SK-N-SH treated with all-trans-retinoic acid at 6 μM for 48 hours (cell line): ENCODE measurements at regions not wholly inside any gene's neighbourhood (a gene's known extent, or its start where the extent isn't known, plus 50 kb on each side); places are given as distances from the start of the nearest gene placed in this dataset.

Experiments used
- ATAC-seq: fragments of 200-7000 bp; cut with Tn5 transposase; 3 replicates; pipeline ENCODE4 v1.9.1; 2020; ENCODE audit warnings: mild to moderate bottlenecking, moderate library complexity
- ARNTL ChIP-seq: fragments of 450-650 bp; formaldehyde crosslinking; IDR thresholded peaks from 2 replicates; pipeline ENCODE4 v1.5.0; 2020; ENCODE audit warnings: low read depth, mild to moderate bottlenecking, moderate library complexity, borderline replicate concordance
- BACH2 ChIP-seq: fragments of 250-450 bp; sonication (Bioruptor Pico); IDR thresholded peaks from 2 replicates; pipeline ENCODE4 v1.9.0; 2021; ENCODE audit warnings: mild to moderate bottlenecking, borderline replicate concordance
- ESRRG ChIP-seq: fragments of 250-450 bp; sonication (Bioruptor Pico); IDR thresholded peaks from 2 replicates; pipeline ENCODE4 v1.6.1; 2021; ENCODE audit warnings: mild to moderate bottlenecking
- GLIS3 ChIP-seq: fragments of 250-450 bp; sonication (Bioruptor Pico); IDR thresholded peaks from 2 replicates; pipeline ENCODE4 v1.5.0; 2020; ENCODE audit warnings: mild to moderate bottlenecking, moderate library complexity
- ISL1 ChIP-seq: fragments of 250-450 bp; sonication (Bioruptor Pico); IDR thresholded peaks from 2 replicates; pipeline ENCODE4 v2.1.2; 2022; ENCODE audit warnings: mild to moderate bottlenecking, moderate library complexity
- OSR1 ChIP-seq: fragments of 250-450 bp; sonication (Bioruptor Pico); IDR thresholded peaks from 2 replicates; pipeline ENCODE4 v1.8.0; 2022; ENCODE audit warnings: moderate library complexity, mild to moderate bottlenecking, inconsistent platforms
- PPARA ChIP-seq: fragments of 250-450 bp; sonication (Bioruptor Pico); IDR thresholded peaks from 2 replicates; pipeline ENCODE4 v1.5.0; 2020; ENCODE audit warnings: mild to moderate bottlenecking, borderline replicate concordance
- SNAI2 ChIP-seq: fragments of 250-450 bp; sonication (Bioruptor Pico); IDR thresholded peaks from 2 replicates; pipeline ENCODE4 v1.5.0; 2020; ENCODE audit warnings: mild to moderate bottlenecking, moderate library complexity
- TCF4 ChIP-seq: fragments of 250-450 bp; sonication (Bioruptor Pico); IDR thresholded peaks from 2 replicates; pipeline ENCODE4 v1.8.0; 2021; ENCODE audit warnings: mild to moderate bottlenecking, moderate library complexity, borderline replicate concordance
- ZFP30 ChIP-seq: fragments of 450-650 bp; formaldehyde crosslinking; IDR thresholded peaks from 2 replicates; pipeline ENCODE4 v1.5.0; 2022; ENCODE audit warnings: mild to moderate bottlenecking, moderate library complexity
- ZNF70 ChIP-seq: fragments of 450-650 bp; formaldehyde crosslinking; IDR thresholded peaks from 2 replicates; pipeline ENCODE4 v1.5.0; 2020; ENCODE audit warnings: mild to moderate bottlenecking, moderate library complexity
- TF ChIP-seq, protein P1 (sequence below): fragments of 250-450 bp; sonication (Bioruptor Pico); IDR thresholded peaks from 2 replicates; pipeline ENCODE4 v1.5.1; 2020; ENCODE audit warnings: low read depth, mild to moderate bottlenecking, moderate library complexity
- TF ChIP-seq, protein P2 (sequence below): fragments of 250-450 bp; sonication (Bioruptor Pico); IDR thresholded peaks from 2 replicates; pipeline ENCODE4 v1.5.0; 2020; ENCODE audit warnings: mild to moderate bottlenecking, moderate library complexity
- TF ChIP-seq, protein P3 (sequence below): fragments of 250-450 bp; sonication (Bioruptor Pico); IDR thresholded peaks from 2 replicates; pipeline ENCODE4 v1.8.0; 2020; ENCODE audit warnings: mild to moderate bottlenecking, moderate library complexity, borderline replicate concordance
- TF ChIP-seq, protein P4 (sequence below): fragments of 250-450 bp; sonication (Bioruptor Pico); IDR thresholded peaks from 2 replicates; pipeline ENCODE4 v1.8.0; 2021; ENCODE audit warnings: low read depth, mild to moderate bottlenecking, moderate library complexity, borderline replicate concordance
- TF ChIP-seq, protein P5 (sequence below): fragments of 250-450 bp; sonication (Bioruptor Pico); IDR thresholded peaks from 2 replicates; pipeline ENCODE4 v1.5.1; 2021; ENCODE audit warnings: mild to moderate bottlenecking, moderate library complexity

DNA sequence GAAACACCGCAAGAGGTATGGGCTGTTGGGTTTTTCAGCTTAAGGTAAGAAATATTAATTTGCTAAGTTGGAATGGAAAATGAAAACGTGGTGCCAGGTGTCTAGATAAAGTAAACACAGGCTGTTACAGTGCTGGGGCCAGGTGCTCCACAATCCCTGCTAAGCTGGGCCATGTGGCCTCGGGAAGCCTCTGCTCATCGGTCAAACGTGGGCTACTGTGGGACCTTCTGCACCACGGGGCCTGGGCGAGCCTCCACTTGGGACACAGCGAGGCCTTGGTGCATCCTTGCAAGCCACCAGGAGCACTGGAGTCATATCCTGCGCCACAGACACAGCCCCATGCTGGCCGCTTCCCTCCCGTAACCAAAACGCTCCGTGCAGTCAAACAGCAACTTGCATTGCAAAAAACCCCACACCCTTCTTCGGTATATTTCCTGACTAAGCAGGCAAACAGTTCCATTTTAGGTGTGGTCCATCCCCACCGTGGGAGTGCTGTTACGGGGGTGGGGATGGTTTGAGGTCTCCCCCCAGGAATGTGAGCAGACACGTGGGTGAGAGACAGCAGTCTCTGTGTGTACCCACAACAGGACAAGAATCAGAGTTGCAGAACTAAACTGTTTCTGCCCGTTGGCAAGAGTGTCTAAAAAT lies 96.3 kb upstream of the SOX1 start:
- ATAC-seq = no peak

DNA sequence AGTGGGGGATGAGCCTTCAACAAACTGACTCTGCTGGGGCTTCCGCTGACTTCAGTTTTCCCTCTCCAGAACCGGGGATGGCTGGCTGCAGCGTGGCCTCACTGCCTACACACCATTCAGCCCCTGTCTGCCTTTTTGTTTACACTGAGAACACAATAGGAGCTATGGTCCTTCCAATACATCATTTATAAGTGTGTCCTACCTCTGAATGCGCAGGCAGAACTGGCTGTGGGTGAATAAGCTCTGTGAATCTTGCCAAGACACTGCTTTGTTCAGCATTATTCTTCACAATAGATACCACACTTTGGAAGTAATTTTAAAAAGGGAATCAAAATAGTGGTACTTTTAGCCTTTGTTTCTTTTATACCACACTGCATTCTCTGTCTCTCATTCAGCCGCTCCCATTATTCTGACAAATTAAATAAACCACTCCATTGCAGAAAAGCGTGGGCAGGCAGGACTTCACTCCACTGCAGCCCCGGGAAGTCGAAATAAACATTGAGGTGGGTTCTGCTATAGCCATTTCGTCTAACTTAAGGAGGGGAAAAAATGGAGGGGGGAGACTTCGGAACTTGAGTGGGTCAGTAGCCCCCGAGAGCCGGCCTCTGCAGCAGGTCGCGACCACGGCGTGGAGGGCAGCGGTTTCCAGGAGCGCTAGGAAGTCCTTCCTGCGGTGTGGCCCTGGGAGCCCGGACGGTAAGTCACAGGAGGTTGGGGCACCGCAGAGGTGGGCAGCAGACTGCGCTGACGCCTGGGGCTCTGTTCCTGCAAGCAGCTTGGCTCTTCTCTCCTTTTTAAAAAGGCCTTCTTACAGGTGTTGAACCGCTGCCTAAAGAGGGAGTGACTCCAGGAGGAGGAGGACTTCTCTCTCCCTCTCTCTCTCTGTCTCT lies 94.8 kb upstream of the SOX1 start:
- TF ChIP-seq SNAI2 (no peak), ARNTL (CRISPR knock-in tag) (no peak), TCF4 (CRISPR knock-in tag) (no peak), ZNF70 (no peak), BACH2 (CRISPR knock-in tag) (no peak), GLIS3 (CRISPR knock-in tag) (no peak), ESRRG (no peak), PPARA (no peak)
- TF ChIP-seq, protein P1, sequence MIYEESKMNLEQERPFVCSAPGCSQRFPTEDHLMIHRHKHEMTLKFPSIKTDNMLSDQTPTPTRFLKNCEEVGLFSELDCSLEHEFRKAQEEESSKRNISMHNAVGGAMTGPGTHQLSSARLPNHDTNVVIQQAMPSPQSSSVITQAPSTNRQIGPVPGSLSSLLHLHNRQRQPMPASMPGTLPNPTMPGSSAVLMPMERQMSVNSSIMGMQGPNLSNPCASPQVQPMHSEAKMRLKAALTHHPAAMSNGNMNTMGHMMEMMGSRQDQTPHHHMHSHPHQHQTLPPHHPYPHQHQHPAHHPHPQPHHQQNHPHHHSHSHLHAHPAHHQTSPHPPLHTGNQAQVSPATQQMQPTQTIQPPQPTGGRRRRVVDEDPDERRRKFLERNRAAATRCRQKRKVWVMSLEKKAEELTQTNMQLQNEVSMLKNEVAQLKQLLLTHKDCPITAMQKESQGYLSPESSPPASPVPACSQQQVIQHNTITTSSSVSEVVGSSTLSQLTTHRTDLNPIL (CRISPR knock-in tag) = no peak
- TF ChIP-seq, protein P2, sequence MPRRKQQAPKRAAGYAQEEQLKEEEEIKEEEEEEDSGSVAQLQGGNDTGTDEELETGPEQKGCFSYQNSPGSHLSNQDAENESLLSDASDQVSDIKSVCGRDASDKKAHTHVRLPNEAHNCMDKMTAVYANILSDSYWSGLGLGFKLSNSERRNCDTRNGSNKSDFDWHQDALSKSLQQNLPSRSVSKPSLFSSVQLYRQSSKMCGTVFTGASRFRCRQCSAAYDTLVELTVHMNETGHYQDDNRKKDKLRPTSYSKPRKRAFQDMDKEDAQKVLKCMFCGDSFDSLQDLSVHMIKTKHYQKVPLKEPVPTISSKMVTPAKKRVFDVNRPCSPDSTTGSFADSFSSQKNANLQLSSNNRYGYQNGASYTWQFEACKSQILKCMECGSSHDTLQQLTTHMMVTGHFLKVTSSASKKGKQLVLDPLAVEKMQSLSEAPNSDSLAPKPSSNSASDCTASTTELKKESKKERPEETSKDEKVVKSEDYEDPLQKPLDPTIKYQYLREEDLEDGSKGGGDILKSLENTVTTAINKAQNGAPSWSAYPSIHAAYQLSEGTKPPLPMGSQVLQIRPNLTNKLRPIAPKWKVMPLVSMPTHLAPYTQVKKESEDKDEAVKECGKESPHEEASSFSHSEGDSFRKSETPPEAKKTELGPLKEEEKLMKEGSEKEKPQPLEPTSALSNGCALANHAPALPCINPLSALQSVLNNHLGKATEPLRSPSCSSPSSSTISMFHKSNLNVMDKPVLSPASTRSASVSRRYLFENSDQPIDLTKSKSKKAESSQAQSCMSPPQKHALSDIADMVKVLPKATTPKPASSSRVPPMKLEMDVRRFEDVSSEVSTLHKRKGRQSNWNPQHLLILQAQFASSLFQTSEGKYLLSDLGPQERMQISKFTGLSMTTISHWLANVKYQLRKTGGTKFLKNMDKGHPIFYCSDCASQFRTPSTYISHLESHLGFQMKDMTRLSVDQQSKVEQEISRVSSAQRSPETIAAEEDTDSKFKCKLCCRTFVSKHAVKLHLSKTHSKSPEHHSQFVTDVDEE (CRISPR knock-in tag) = no peak
- no peak for ATAC-seq

More for the DNA sequence above, 96.3 kb upstream of the SOX1 start:
- TF ChIP-seq OSR1 = no peak

DNA sequence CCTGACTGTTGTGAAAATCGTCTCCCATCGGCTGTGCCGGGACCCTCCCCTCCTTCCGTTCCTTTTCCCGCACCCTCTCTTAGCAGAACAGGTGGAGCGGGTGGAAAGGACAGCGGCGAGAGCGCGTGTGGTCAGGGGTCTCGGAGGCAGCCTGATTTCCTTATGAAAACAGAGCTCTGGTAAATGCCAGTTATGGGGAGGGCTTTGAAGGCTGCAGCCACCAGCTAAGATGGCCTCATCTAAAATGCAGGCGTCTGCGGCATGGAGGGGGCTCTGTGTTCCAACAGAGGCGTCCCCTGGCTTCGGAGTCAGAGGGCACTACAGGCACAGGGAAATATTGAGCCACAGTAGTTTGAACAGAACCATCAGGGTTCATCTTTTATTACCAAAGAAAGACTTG lies 93.8 kb upstream of the SOX1 start:
- no peak for ATAC-seq
- TF ChIP-seq, protein P3, sequence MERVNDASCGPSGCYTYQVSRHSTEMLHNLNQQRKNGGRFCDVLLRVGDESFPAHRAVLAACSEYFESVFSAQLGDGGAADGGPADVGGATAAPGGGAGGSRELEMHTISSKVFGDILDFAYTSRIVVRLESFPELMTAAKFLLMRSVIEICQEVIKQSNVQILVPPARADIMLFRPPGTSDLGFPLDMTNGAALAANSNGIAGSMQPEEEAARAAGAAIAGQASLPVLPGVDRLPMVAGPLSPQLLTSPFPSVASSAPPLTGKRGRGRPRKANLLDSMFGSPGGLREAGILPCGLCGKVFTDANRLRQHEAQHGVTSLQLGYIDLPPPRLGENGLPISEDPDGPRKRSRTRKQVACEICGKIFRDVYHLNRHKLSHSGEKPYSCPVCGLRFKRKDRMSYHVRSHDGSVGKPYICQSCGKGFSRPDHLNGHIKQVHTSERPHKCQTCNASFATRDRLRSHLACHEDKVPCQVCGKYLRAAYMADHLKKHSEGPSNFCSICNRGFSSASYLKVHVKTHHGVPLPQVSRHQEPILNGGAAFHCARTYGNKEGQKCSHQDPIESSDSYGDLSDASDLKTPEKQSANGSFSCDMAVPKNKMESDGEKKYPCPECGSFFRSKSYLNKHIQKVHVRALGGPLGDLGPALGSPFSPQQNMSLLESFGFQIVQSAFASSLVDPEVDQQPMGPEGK (CRISPR knock-in tag) = no peak
- no peak for TF ChIP-seq ZNF70
- no peak for TF ChIP-seq ISL1
- TF ChIP-seq, protein P4, sequence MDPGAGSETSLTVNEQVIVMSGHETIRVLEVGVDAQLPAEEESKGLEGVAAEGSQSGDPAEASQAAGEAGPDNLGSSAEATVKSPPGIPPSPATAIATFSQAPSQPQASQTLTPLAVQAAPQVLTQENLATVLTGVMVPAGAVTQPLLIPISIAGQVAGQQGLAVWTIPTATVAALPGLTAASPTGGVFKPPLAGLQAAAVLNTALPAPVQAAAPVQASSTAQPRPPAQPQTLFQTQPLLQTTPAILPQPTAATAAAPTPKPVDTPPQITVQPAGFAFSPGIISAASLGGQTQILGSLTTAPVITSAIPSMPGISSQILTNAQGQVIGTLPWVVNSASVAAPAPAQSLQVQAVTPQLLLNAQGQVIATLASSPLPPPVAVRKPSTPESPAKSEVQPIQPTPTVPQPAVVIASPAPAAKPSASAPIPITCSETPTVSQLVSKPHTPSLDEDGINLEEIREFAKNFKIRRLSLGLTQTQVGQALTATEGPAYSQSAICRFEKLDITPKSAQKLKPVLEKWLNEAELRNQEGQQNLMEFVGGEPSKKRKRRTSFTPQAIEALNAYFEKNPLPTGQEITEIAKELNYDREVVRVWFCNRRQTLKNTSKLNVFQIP (CRISPR knock-in tag) = no peak
- TF ChIP-seq BACH2 (CRISPR knock-in tag) = no peak
- TF ChIP-seq, protein P1 (CRISPR knock-in tag) = no peak
- TF ChIP-seq ESRRG = no peak

DNA sequence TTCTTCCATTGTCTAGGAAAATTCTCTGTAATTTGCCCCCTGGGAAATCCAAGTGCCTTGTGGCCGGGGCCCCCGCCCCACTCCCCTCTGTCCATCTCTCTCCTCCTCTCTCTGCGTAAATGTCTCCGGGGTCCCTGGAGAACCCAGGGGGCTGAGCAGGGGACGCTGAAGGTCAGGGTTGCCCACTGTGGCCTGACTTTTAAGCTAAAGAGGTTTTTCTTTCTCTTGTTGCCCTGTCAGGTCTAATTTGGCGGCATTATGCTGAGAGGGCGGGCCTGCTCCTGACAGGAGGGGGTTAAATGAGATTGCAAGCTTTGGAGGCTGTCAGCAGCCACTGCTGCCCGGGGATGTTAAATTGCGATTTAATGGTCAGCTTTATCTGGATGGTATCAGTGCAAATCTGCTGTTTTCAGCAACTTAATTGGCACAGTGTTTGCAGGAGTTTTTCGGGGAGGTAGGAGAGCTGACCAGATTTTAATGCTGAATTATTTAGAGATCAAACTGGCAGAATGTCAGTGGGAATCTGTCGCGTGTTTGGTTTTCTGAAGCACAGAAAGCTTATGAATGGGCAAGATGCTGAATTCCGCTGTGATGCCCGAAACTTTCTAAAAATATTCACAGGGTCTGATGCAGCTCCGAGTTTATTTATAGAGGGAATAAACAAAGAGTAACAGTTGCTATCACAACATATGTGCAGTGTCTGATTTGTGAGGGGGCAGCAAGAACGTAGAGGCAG lies 93.2 kb upstream of the SOX1 start:
- no peak for ATAC-seq
- TF ChIP-seq, protein P5, sequence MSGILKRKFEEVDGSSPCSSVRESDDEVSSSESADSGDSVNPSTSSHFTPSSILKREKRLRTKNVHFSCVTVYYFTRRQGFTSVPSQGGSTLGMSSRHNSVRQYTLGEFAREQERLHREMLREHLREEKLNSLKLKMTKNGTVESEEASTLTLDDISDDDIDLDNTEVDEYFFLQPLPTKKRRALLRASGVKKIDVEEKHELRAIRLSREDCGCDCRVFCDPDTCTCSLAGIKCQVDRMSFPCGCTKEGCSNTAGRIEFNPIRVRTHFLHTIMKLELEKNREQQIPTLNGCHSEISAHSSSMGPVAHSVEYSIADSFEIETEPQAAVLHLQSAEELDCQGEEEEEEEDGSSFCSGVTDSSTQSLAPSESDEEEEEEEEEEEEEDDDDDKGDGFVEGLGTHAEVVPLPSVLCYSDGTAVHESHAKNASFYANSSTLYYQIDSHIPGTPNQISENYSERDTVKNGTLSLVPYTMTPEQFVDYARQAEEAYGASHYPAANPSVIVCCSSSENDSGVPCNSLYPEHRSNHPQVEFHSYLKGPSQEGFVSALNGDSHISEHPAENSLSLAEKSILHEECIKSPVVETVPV = no peak
- TF ChIP-seq, protein P2 (CRISPR knock-in tag) = no peak
- TF ChIP-seq ARNTL (CRISPR knock-in tag) (no peak), ZFP30 (CRISPR knock-in tag) (no peak)
